ENCODE measurements at regions not wholly inside any gene's neighbourhood (a gene's known extent, or its start where the extent isn't known, plus 50 kb on each side); places are given as distances from the start of the nearest gene placed in this dataset.

DNA sequence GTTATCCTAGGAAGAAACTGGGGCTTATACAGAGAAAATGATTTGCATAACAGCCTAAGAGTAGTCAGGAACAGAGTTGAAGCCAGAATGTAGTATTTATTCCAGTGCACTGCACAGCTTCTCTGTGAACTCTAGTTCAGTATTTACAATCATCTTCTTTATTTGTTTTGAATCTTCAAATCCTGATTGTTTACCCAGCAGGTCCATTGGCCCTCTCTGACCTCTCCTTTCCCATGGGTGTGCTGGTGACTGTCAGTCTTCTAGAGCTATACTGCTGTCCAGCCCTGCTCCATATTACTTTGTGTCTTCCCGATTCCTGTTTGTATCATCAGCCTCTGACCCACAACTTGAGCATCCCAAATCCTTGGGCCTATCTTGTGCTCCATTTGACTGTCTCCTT lies 301.9 kb upstream of the HS3ST1 start:
- Mint-ChIP-seq H3K27ac (ENCODE audit: unreplicated experiment) (no peak overlapping the region), H3K9me3 (peaks cover 2% of the 10 kb centered on the region), H3K27me3 (ENCODE audit: low read depth) (no peaks in the 10 kb centered on the region), H3K36me3 (ENCODE audit: low read depth) (no peaks in the 10 kb centered on the region), H3K4me3 (no peak overlapping the region), H3K4me1 (no peaks in the 10 kb centered on the region)
- TF ChIP-seq, protein P1, sequence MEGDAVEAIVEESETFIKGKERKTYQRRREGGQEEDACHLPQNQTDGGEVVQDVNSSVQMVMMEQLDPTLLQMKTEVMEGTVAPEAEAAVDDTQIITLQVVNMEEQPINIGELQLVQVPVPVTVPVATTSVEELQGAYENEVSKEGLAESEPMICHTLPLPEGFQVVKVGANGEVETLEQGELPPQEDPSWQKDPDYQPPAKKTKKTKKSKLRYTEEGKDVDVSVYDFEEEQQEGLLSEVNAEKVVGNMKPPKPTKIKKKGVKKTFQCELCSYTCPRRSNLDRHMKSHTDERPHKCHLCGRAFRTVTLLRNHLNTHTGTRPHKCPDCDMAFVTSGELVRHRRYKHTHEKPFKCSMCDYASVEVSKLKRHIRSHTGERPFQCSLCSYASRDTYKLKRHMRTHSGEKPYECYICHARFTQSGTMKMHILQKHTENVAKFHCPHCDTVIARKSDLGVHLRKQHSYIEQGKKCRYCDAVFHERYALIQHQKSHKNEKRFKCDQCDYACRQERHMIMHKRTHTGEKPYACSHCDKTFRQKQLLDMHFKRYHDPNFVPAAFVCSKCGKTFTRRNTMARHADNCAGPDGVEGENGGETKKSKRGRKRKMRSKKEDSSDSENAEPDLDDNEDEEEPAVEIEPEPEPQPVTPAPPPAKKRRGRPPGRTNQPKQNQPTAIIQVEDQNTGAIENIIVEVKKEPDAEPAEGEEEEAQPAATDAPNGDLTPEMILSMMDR (conservative IDR thresholded peaks at IDR 0.05): no peak
- DNase-seq (ENCODE audit: low read depth, low spot score): no peak

DNA sequence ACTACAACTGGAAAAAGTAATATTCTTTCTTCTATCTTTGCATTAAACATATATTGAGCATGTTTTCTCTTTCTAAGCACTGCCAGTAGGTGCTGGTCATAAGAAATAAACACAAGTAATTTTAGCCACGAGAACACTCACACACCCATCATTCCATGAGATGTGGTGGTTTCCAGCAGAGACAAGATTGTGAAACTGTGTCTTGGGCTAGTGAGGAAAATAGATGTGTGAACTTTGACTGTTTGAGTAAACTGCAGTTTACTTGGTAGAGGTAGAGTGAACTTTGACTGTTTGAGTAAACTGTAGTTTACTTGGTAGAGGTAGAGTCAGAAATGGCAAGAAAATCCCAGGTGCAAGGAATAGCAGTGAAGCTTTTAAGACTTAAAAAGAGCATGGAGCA lies 300.9 kb upstream of the HS3ST1 start:
- DNase-seq (ENCODE audit: low read depth, low spot score): no peak
- Mint-ChIP-seq H3K27ac (ENCODE audit: unreplicated experiment) (no peak overlapping the region), H3K4me3 (no peak overlapping the region), H3K27me3 (ENCODE audit: low read depth) (no peaks in the 10 kb centered on the region), H3K9me3 (no peaks in the 10 kb centered on the region), H3K36me3 (ENCODE audit: low read depth) (no peaks in the 10 kb centered on the region), H3K4me1 (no peaks in the 10 kb centered on the region)
- TF ChIP-seq, protein P1 (conservative IDR thresholded peaks at IDR 0.05): no peak

DNA sequence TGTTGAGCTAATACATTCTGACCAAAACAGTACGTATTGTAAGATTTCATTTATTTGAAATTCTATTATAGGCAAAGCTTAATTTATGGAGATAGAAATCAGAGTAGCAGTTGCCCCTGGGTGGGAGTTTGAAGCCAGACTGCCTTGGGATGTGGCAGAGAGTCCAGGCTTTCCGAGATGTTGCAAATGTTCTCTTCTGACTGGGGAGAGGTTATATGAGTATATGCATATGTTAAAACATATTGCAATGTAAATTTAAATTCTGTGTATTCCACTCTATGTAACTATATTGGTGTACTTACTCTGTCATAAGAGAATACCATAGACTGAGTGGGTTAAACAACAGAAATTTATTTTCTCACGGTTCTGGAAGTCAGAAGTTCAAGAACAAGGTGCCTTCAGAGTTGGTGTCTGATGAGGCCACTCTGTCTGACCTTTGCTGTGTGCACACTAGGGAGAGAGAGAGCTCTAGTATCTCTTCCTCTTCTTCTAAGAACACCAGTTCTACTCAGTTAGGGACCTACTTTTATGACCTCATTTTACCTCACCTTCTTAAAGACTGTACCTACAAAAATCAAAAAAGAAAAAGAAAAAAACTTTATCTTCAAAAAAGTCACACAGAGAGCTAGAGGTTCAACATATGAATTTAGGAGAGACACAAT lies 299.3 kb upstream of the HS3ST1 start:
- TF ChIP-seq, protein P1 (conservative IDR thresholded peaks at IDR 0.05): no peak
- H3K36me3 Mint-ChIP-seq (ENCODE audit: low read depth): no peaks in the 10 kb centered on the region
- H3K9me3 Mint-ChIP-seq: no peaks in the 10 kb centered on the region
- no peak overlapping the region for H3K27ac Mint-ChIP-seq (ENCODE audit: unreplicated experiment)
- no peak for DNase-seq (ENCODE audit: low read depth, low spot score)
- no peaks in the 10 kb centered on the region for H3K4me1 Mint-ChIP-seq
- H3K4me3 Mint-ChIP-seq: no peak overlapping the region
- no peaks in the 10 kb centered on the region for H3K27me3 Mint-ChIP-seq (ENCODE audit: low read depth)

DNA sequence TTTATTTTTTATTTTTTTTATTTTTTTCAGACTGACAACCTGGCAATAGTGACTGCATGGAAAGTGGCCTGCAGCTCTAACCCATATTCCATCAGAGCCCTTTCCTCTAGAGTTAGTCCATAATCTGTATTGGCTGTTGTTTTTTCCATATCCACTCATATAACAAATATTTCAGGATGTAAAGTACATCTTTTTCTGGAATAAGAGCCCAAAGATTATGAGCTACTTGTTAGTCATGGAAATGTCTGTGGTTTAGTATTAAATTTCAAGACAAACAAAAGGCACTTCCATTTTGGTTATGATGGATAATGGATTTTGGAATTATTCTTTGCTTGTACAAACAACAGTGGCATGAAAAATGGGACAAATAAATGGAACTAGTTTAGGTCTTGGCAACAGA lies 296.0 kb upstream of the HS3ST1 start:
- Mint-ChIP-seq H3K36me3 (ENCODE audit: low read depth) (no peaks in the 10 kb centered on the region), H3K27me3 (ENCODE audit: low read depth) (no peaks in the 10 kb centered on the region), H3K9me3 (no peaks in the 10 kb centered on the region), H3K4me1 (no peaks in the 10 kb centered on the region), H3K4me3 (no peak overlapping the region), H3K27ac (ENCODE audit: unreplicated experiment) (no peak overlapping the region)
- no peak for DNase-seq (ENCODE audit: low read depth, low spot score)
- TF ChIP-seq, protein P1 (conservative IDR thresholded peaks at IDR 0.05): no peak

DNA sequence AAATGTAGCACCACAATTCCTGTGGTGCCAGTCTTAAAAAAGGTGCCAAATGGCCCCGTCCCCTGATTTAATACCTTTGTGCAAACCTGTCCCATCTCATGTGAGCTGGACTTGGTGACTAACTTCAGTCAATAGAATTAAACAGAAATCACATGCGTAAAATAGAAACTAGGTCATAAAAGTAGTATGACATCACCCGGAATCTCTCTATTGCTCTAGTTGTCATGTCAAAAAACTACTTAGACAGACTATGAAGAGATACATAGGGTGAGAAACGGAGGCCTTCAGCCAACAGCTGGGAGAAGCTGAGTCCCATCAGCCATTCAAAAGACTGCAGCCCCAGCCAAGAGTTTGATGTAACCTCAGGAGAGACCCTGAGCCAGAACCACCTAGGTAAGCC lies 293.5 kb upstream of the HS3ST1 start:
- Mint-ChIP-seq H3K27ac (ENCODE audit: unreplicated experiment) (no peak overlapping the region), H3K27me3 (ENCODE audit: low read depth) (no peaks in the 10 kb centered on the region), H3K9me3 (peaks cover 7% of the 10 kb centered on the region), H3K4me3 (no peak overlapping the region), H3K4me1 (no peaks in the 10 kb centered on the region), H3K36me3 (ENCODE audit: low read depth) (peaks cover 2% of the 10 kb centered on the region)
- TF ChIP-seq, protein P1 (conservative IDR thresholded peaks at IDR 0.05): no peak
- no peak for DNase-seq (ENCODE audit: low read depth, low spot score)

All from neural crest cell (in vitro differentiated cells).